HepG2 (cell line): ENCODE measurements at regions not wholly inside any gene's neighbourhood (a gene's known extent, or its start where the extent isn't known, plus 50 kb on each side); places are given as distances from the start of the nearest gene placed in this dataset.
"Not testable (repeated sequence)": the region's sequence is repeated elsewhere in the genome, so short reads cannot be mapped to it uniquely, and the experiment has no call there.

Experiments used
- ATAC-seq: fragments of 200-7000 bp; cut with Tn5 transposase; 3 replicates; pipeline ENCODE4 v1.9.1; 2020; ENCODE audit warnings: mild to moderate bottlenecking, moderate library complexity
- BruUV-seq: library from RNA; stranded (reverse); fragments of 400-500 nt; replicated peaks from 2 replicates; lab custom pipeline; 2021; lab: Mats Ljungman, UMichigan
- CTCF ChIA-PET: fragments of 300-600 bp; formaldehyde crosslinking; extraction: SDS; loops from one replicate; lab custom pipeline; 2021; ENCODE audit warnings: low total read pairs, inconsistent platforms, low intra/inter-chr PET ratio; lab: Yijun Ruan, JAX
- POLR2A ChIA-PET: fragments of 350-600 bp; sonication (Branson Sonifier 250); formaldehyde crosslinking; loops from one replicate; lab custom pipeline; 2020; ENCODE audit warnings: antibody characterized with exemption, inconsistent platforms; lab: Yijun Ruan, JAX
- DNase-seq: peaks from one replicate; pipeline ENCODE4 v3.0.0-alpha.2; 2015; ENCODE audit warnings: low spot score
- FAIRE-seq: peaks from 3 replicates; lab custom pipeline; 2011; peaks lifted over from hg19 to GRCh38; lab: Jason Lieb, UNC
- H2AFZ ChIP-seq: one replicate; pipeline ENCODE4 v1.6.1; 2011; ENCODE audit warnings: low read length, inconsistent platforms
- H3K27ac ChIP-seq: fragments of 300-600 bp; 3 replicates; pipeline ENCODE4 v1.8.0; 2011; ENCODE audit warnings: mixed run types, mild to moderate bottlenecking, mixed read lengths, low read length, inconsistent platforms; ENCODE audit not compliant: insufficient read depth; ENCODE audit errors: extremely low read length
- H3K27me3 ChIP-seq, 2 experiments: fragments of 200-600 bp in 1 of 2; 2 replicates in 1 of 2; 3 replicates in 1 of 2; pipeline versions ENCODE4 v1.6.0 to v1.8.0; 2011; ENCODE audit warnings: low read length in 2 of 2, mild to moderate bottlenecking in 2 of 2, moderate library complexity in 2 of 2, inconsistent platforms in 1 of 2; ENCODE audit not compliant: insufficient read depth in 2 of 2, control insufficient read depth in 1 of 2
- H3K36me3 ChIP-seq, 2 experiments: fragments of 200-600 bp in 1 of 2; replicated peaks in 1 of 2; 2 replicates in 1 of 2; 3 replicates in 1 of 2; pipeline versions ENCODE4 v1.5.1 to v1.8.0; 2011; ENCODE audit warnings: low read length in 2 of 2, inconsistent platforms in 1 of 2; ENCODE audit not compliant: insufficient read depth in 2 of 2, control insufficient read depth in 1 of 2
- H3K4me1 ChIP-seq: 2 replicates; pipeline ENCODE4 v1.5.1; 2012; ENCODE audit warnings: low read length, inconsistent platforms; ENCODE audit not compliant: insufficient read depth
- H3K4me2 ChIP-seq: 2 replicates; pipeline ENCODE4 v1.6.0; 2011; ENCODE audit warnings: low read depth, low read length, inconsistent platforms
- H3K4me3 ChIP-seq, 3 experiments: fragments of 200-600 bp in 1 of 3; sonication (generic), shearing (Covaris generic) in 1 of 3; replicated peaks in 1 of 3; 2 replicates each; pipeline ENCODE4 v1.5.1; 2011 to 2016; ENCODE audit warnings: low read length in 3 of 3, inconsistent platforms in 2 of 3, low read depth in 2 of 3, mild to moderate bottlenecking in 2 of 3, control low read depth in 1 of 3, mixed read lengths in 1 of 3; ENCODE audit not compliant: insufficient read depth in 1 of 3
- H3K79me2 ChIP-seq: one replicate; pipeline ENCODE4 v1.6.1; 2011; ENCODE audit warnings: low read length, inconsistent platforms; ENCODE audit not compliant: insufficient read depth
- H3K9ac ChIP-seq: 2 replicates; pipeline ENCODE4 v1.6.0; 2011; ENCODE audit warnings: mild to moderate bottlenecking, low read depth, low read length, inconsistent platforms; ENCODE audit not compliant: insufficient read depth
- H3K9me3 ChIP-seq: 2 replicates; pipeline ENCODE4 v1.5.1; 2012; ENCODE audit warnings: mild to moderate bottlenecking, low read length
- H4K20me1 ChIP-seq: 2 replicates; pipeline ENCODE4 v1.6.0; 2011; ENCODE audit warnings: inconsistent platforms, mild to moderate bottlenecking, low read length, moderate library complexity; ENCODE audit not compliant: insufficient read depth
- CREBL2 ChIP-seq: sonication (generic); formaldehyde crosslinking; IDR thresholded peaks from 2 replicates; pipeline ENCODE4 v1.8.1; 2023; ENCODE audit warnings: missing genetic modification reagents, mild to moderate bottlenecking, borderline replicate concordance
- PATZ1 ChIP-seq: sonication (generic); formaldehyde crosslinking; IDR thresholded peaks from 2 replicates; pipeline ENCODE4 v1.4.0; 2020; ENCODE audit warnings: missing genetic modification reagents
- ZBTB25 ChIP-seq: IDR thresholded peaks from 2 replicates; pipeline ENCODE4 v1.6.1; 2018; ENCODE audit warnings: missing genetic modification reagents
- ZFP82 ChIP-seq: sonication (generic); formaldehyde crosslinking; IDR thresholded peaks from 2 replicates; pipeline ENCODE4 v1.5.1; 2020; ENCODE audit warnings: mild to moderate bottlenecking, missing genetic modification reagents, borderline replicate concordance
- ZNF10 ChIP-seq: sonication (generic); formaldehyde crosslinking; IDR thresholded peaks from 2 replicates; pipeline ENCODE4 v1.4.0; 2020; ENCODE audit warnings: mild to moderate bottlenecking, low read depth, missing genetic modification reagents, borderline replicate concordance
- ZNF138 ChIP-seq: sonication (generic); formaldehyde crosslinking; IDR thresholded peaks from 2 replicates; pipeline ENCODE4 v1.5.0; 2020; ENCODE audit warnings: mild to moderate bottlenecking, low read depth, missing genetic modification reagents
- ZNF24 ChIP-seq: fragments of 450-650 bp; IDR thresholded peaks from 2 replicates; pipeline ENCODE4 v1.6.1; 2017; ENCODE audit warnings: antibody characterized with exemption, mild to moderate bottlenecking
- ZNF256 ChIP-seq: sonication (generic); formaldehyde crosslinking; conservative IDR thresholded peaks from 2 replicates; pipeline ENCODE4 v1.4.0; 2020; ENCODE audit warnings: missing genetic modification reagents
- ZNF574 ChIP-seq: sonication (generic); formaldehyde crosslinking; IDR thresholded peaks from 2 replicates; pipeline ENCODE4 v1.4.0; 2020; ENCODE audit warnings: missing genetic modification reagents
- ZNF883 ChIP-seq: sonication (generic); formaldehyde crosslinking; IDR thresholded peaks from 2 replicates; pipeline ENCODE4 v1.5.1; 2020; ENCODE audit warnings: mild to moderate bottlenecking, missing genetic modification reagents; ENCODE audit errors: not compliant biosample characterization
- WGBS: methylation state at CpG from one replicate; pipeline ENCODE4 v1.1.6; 2017; ENCODE audit warnings: low lambda C conversion rate; 5-methylcytosine and 5-hydroxymethylcytosine counted together
- in situ Hi-C: cut with HindIII; loops from 2 replicates; pipeline ENCODE4 v1.10.0; 2017; ENCODE audit warnings: low pct_unique_long_range_greater_than_20kb; ENCODE audit not compliant: extremely low pct_ligation_motif_present
- intact Hi-C: fragments of 100-400 bp; cut with micrococcal nuclease; formaldehyde crosslinking; loops from one replicate; pipeline ENCODE4 v1.10.0; 2022; ENCODE audit not compliant: unreplicated experiment

- TF ChIP-seq ZNF574 (CRISPR knock-in tag) (no peak), ZNF10 (CRISPR knock-in tag) (no peak), ZBTB25 (CRISPR knock-in tag) (no peak), PATZ1 (no peak), ZFP82 (CRISPR knock-in tag) (no peak), ZNF256 (CRISPR knock-in tag) (no peak), ZNF24 (no peak), CREBL2 (no peak), ZNF883 (CRISPR knock-in tag) (no peak), ZNF138 (CRISPR knock-in tag) (no peak)
Measured at GRCh38 chr2:211014906-211015305, 458.5 kb downstream of the CPS1 start (continued).

- WGBS: 26% methylated on average over 10 of the region's 10 CpGs
- H4K20me1 ChIP-seq, H3K36me3 ChIP-seq, H3K27ac ChIP-seq, H3K79me2 ChIP-seq, H3K27me3 ChIP-seq, POLR2A ChIA-PET, intact Hi-C loops, H3K9ac ChIP-seq, ATAC-seq, BruUV-seq, CTCF ChIA-PET, H2AFZ ChIP-seq, H3K4me3 ChIP-seq, DNase-seq, FAIRE-seq, H3K4me2 ChIP-seq: not testable (repeated sequence)
- H3K4me1 ChIP-seq: peaks cover 12% of the 10 kb centered on the region
- in situ Hi-C loops: loop anchor here (25.0 kb wide), 1 partner anchor 363 kb away; no protein-coding TSS in a partner anchor
- peaks cover 37% of the 10 kb centered on the region for H3K9me3 ChIP-seq
Measured at GRCh38 chr2:211025089-211025488, 468.7 kb downstream of the CPS1 start.
